Spleen (tissue), 11 donors: ENCODE measurements at regions not wholly inside any gene's neighbourhood (a gene's known extent, or its start where the extent isn't known, plus 50 kb on each side); places are given as distances from the start of the nearest gene placed in this dataset.
"Not testable (repeated sequence)": the region's sequence is repeated elsewhere in the genome, so short reads cannot be mapped to it uniquely, and the experiment has no call there.

Source experiments
- DNase-seq: peaks from one replicate; pipeline ENCODE4 v3.0.0-alpha.2; 2020
- H3K27ac ChIP-seq, 8 donors: fragments of 200-600 bp; sonication (generic) in 7 of 8; 1 replicate in 4 of 8; 2 replicates in 4 of 8; pipeline versions ENCODE4 v1.5.0 to v1.8.0; 2016 to 2021; ENCODE audit warnings: inconsistent platforms in 4 of 8, mild to moderate bottlenecking in 4 of 8, moderate library complexity in 1 of 8
- H3K27me3 ChIP-seq, 7 donors: fragments of 200-600 bp; sonication (generic) in 6 of 7; replicated peaks in 1 of 7; 1 replicate in 4 of 7; 2 replicates in 3 of 7; pipeline versions ENCODE4 v1.5.0 to v1.8.0; 2016 to 2021; ENCODE audit warnings: inconsistent platforms in 3 of 7, mild to moderate bottlenecking in 1 of 7
- H3K36me3 ChIP-seq, 6 donors: fragments of 200-600 bp; sonication (generic) in 5 of 6; 1 replicate in 4 of 6; 2 replicates in 2 of 6; pipeline versions ENCODE4 v1.5.0 to v1.8.0; 2016 to 2021; ENCODE audit warnings: inconsistent platforms in 2 of 6
- H3K4me1 ChIP-seq, 6 donors: fragments of 200-600 bp; sonication (generic) in 5 of 6; 1 replicate in 3 of 6; 2 replicates in 3 of 6; pipeline versions ENCODE4 v1.5.0 to v1.8.0; 2016 to 2021; ENCODE audit warnings: inconsistent platforms in 3 of 6
- H3K4me3 ChIP-seq, 8 donors: fragments of 200-600 bp; sonication (generic) in 7 of 8; 1 replicate in 4 of 8; 2 replicates in 4 of 8; pipeline versions ENCODE4 v1.5.0 to v1.8.0; 2016 to 2021; ENCODE audit warnings: inconsistent platforms in 4 of 8, mild to moderate bottlenecking in 4 of 8, moderate library complexity in 2 of 8
- H3K9me3 ChIP-seq, 8 donors: fragments of 200-600 bp; sonication (generic) in 7 of 8; 1 replicate in 4 of 8; 2 replicates in 4 of 8; pipeline versions ENCODE4 v1.5.0 to v1.8.0; 2016 to 2021; ENCODE audit warnings: inconsistent platforms in 4 of 8
- CTCF ChIP-seq, 11 experiments: fragments of 200-600 bp in 7 of 11; fragments of 450-650 bp in 4 of 11; sonication (generic) in 4 of 11; IDR thresholded peaks in 8 of 11; conservative IDR thresholded peaks in 3 of 11; 1 replicate in 7 of 11; 2 replicates in 4 of 11; pipeline versions ENCODE4 v1.4.0 to v1.8.0; 2016 to 2021; ENCODE audit warnings: antibody characterized with exemption in 11 of 11, inconsistent platforms in 4 of 11, mild to moderate bottlenecking in 1 of 11
- POLR2A ChIP-seq, 3 donors: fragments of 450-650 bp; IDR thresholded peaks; one replicate each; pipeline ENCODE4 v1.5.1; 2017; ENCODE audit warnings: antibody characterized with exemption in 3 of 3, mild to moderate bottlenecking in 1 of 3
- POLR2AphosphoS5 ChIP-seq, 3 donors: sonication (generic); formaldehyde crosslinking; IDR thresholded peaks; one replicate each; pipeline ENCODE4 v1.5.1; 2017; ENCODE audit warnings: antibody characterized with exemption in 3 of 3
- WGBS, 5 donors: extraction: QIAGEN DNeasy Blood & Tissue Kit in 3 of 5; methylation state at CpG; one replicate each; pipeline versions ENCODE4 v1.1.5 to v1.1.7; 2013 to 2018; 5-methylcytosine and 5-hydroxymethylcytosine counted together
- intact Hi-C: fragments of 100-400 bp; cut with DNase I; formaldehyde crosslinking; loops from one replicate; pipeline ENCODE4 v1.15.0; 2023; ENCODE audit warnings: low total_unique reads
- donor health status: healthy with polysubstance abuse.
- donor health status: DM: no; HTN: no; CAD: no; lungs with moderate emphysema.
- donor health status: DM: no; HTN: no; CAD: no.
- donor health status: Bipolar disorder and iron deficiency.
- donor health status: healthy.
- donor health status: DM: no; HTN: no; CAD: no.
- donor health status: DM: yes; HTN: yes; CAD: no.

- H3K27me3 ChIP-seq, result no peaks in the 10 kb centered on the region
- H3K36me3 ChIP-seq, result no peaks in the 10 kb centered on the region
- TF ChIP-seq POLR2AphosphoS5 (IDR thresholded peaks at IDR 0.05) (no peak), POLR2A (IDR thresholded peaks at IDR 0.05) (no peak), CTCF (IDR thresholded peaks at IDR 0.05 in 8 of 11, conservative IDR thresholded peaks at IDR 0.05 in 3 of 11) (no peak)
- no peak overlapping the region for H3K4me3 ChIP-seq
- no peaks in the 10 kb centered on the region for H3K9me3 ChIP-seq
- DNase-seq, result no peak
- 87 to 100% (median 94%) methylated on average over 1 of the region's 1 CpG for WGBS, 5 donors
- H3K27ac ChIP-seq, result no peak overlapping the region
- intact Hi-C loops, result no loop called here
- no peaks in the 10 kb centered on the region for H3K4me1 ChIP-seq
These were observed 625.2 kb downstream of the EPM2A start for GRCh38 chr6:145110109-145110508.

DNA sequence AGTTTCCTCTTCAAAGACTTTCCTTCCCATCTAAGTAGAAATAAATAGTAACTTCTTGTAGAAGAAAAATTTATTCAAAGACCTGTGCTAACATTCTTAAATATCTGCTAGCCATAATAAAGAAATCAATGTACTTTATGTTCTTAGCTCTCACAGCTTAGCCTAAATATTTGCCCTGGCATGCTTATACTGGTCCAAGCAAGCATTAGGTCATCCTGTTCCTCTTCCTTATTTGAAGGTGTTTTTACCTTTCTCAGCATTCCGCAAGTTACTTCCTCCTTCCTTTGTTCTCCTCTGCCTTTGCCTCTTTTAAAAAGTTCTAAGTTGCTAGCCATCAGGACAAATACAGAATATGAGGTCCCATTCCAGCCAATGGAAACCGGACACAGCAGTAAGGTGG is 623.9 kb downstream of the EPM2A start:
- WGBS, 5 donors, result 87 to 92% (median 91%) methylated on average over 2 of the region's 2 CpGs
- H3K4me3 ChIP-seq, H3K27ac ChIP-seq, H3K36me3 ChIP-seq, H3K27me3 ChIP-seq, H3K4me1 ChIP-seq, intact Hi-C loops, H3K9me3 ChIP-seq, DNase-seq: not testable (repeated sequence)

DNA sequence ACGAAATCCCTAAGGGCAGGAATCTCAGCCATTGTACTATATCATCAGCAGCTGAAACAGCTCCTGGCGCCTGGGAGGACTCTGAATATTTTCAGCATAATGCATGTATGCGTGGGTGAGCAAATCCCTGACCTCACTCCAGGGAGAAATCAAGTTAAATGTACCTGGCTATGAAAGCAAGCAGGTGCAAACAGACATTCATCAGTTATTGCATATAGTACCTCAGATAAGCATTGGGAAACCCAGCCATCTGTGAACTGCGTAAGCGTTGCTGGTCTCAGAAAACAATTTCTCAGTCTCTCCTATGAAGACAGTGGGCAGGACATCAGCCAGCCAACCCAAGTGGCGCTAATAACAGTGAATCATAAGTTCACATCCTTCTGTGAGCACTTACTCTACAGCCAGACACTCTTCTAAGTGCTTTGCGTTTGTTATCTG is 622.6 kb downstream of the EPM2A start:
- Histone ChIP-seq H3K27me3 (no peaks in the 10 kb centered on the region), H3K9me3 (no peaks in the 10 kb centered on the region), H3K27ac (no peak overlapping the region), H3K36me3 (no peaks in the 10 kb centered on the region), H3K4me3 (no peak overlapping the region), H3K4me1 (no peaks in the 10 kb centered on the region)
- intact Hi-C loops, result no loop called here
- 76 to 91% (median 83%) methylated on average over 7 of the region's 7 CpGs for whole genome bisulfite sequencing, 5 donors
- TF ChIP-seq POLR2AphosphoS5 (IDR thresholded peaks at IDR 0.05), result no peak
- TF ChIP-seq POLR2A (IDR thresholded peaks at IDR 0.05), result no peak
- no peak for TF ChIP-seq CTCF (IDR thresholded peaks at IDR 0.05 in 8 of 11, conservative IDR thresholded peaks at IDR 0.05 in 3 of 11)
- DNase-seq, result no peak

GRCh38 chr6:145115638-145116037 is 619.7 kb downstream of the EPM2A start:
- no peak overlapping the region for H3K27ac ChIP-seq
- no peaks in the 10 kb centered on the region for H3K27me3 ChIP-seq
- no peak overlapping the region for H3K4me3 ChIP-seq
- intact Hi-C loops, result no loop called here
- H3K36me3 ChIP-seq, result no peaks in the 10 kb centered on the region
- no peaks in the 10 kb centered on the region for H3K4me1 ChIP-seq
- no peaks in the 10 kb centered on the region for H3K9me3 ChIP-seq
- DNase-seq, result no peak
- TF ChIP-seq CTCF (IDR thresholded peaks at IDR 0.05 in 8 of 11, conservative IDR thresholded peaks at IDR 0.05 in 3 of 11), result no peak
- TF ChIP-seq POLR2A (IDR thresholded peaks at IDR 0.05), result no peak
- TF ChIP-seq POLR2AphosphoS5 (IDR thresholded peaks at IDR 0.05), result no peak

- TF ChIP-seq POLR2AphosphoS5 (IDR thresholded peaks at IDR 0.05), result no peak
- no peak for TF ChIP-seq CTCF (IDR thresholded peaks at IDR 0.05 in 8 of 11, conservative IDR thresholded peaks at IDR 0.05 in 3 of 11)
- no peak for TF ChIP-seq POLR2A (IDR thresholded peaks at IDR 0.05)
- Histone ChIP-seq H3K36me3 (no peaks in the 10 kb centered on the region), H3K27ac (no peak overlapping the region), H3K9me3 (no peaks in the 10 kb centered on the region), H3K27me3 (no peaks in the 10 kb centered on the region), H3K4me3 (no peak overlapping the region), H3K4me1 (no peaks in the 10 kb centered on the region)
- intact Hi-C loops, result no loop called here
- 83 to 92% (median 89%) methylated on average over 8 of the region's 8 CpGs for WGBS, 5 donors
- no peak for DNase-seq
These were observed 618.6 kb downstream of the EPM2A start for GRCh38 chr6:145116591-145117178.
